Spleen (tissue), 11 donors: ENCODE measurements at regions not wholly inside any gene's neighbourhood (a gene's known extent, or its start where the extent isn't known, plus 50 kb on each side); places are given as distances from the start of the nearest gene placed in this dataset.

Experiments
- DNase-seq: peaks from one replicate; pipeline ENCODE4 v3.0.0-alpha.2; 2020
- H3K27ac ChIP-seq, 8 donors: fragments of 200-600 bp; sonication (generic) in 7 of 8; 1 replicate in 4 of 8; 2 replicates in 4 of 8; pipeline versions ENCODE4 v1.5.0 to v1.8.0; 2016 to 2021; ENCODE audit warnings: inconsistent platforms in 4 of 8, mild to moderate bottlenecking in 4 of 8, moderate library complexity in 1 of 8
- H3K27me3 ChIP-seq, 7 donors: fragments of 200-600 bp; sonication (generic) in 6 of 7; replicated peaks in 1 of 7; 1 replicate in 4 of 7; 2 replicates in 3 of 7; pipeline versions ENCODE4 v1.5.0 to v1.8.0; 2016 to 2021; ENCODE audit warnings: inconsistent platforms in 3 of 7, mild to moderate bottlenecking in 1 of 7
- H3K36me3 ChIP-seq, 6 donors: fragments of 200-600 bp; sonication (generic) in 5 of 6; 1 replicate in 4 of 6; 2 replicates in 2 of 6; pipeline versions ENCODE4 v1.5.0 to v1.8.0; 2016 to 2021; ENCODE audit warnings: inconsistent platforms in 2 of 6
- H3K4me1 ChIP-seq, 6 donors: fragments of 200-600 bp; sonication (generic) in 5 of 6; 1 replicate in 3 of 6; 2 replicates in 3 of 6; pipeline versions ENCODE4 v1.5.0 to v1.8.0; 2016 to 2021; ENCODE audit warnings: inconsistent platforms in 3 of 6
- H3K4me3 ChIP-seq, 8 donors: fragments of 200-600 bp; sonication (generic) in 7 of 8; 1 replicate in 4 of 8; 2 replicates in 4 of 8; pipeline versions ENCODE4 v1.5.0 to v1.8.0; 2016 to 2021; ENCODE audit warnings: inconsistent platforms in 4 of 8, mild to moderate bottlenecking in 4 of 8, moderate library complexity in 2 of 8
- H3K9me3 ChIP-seq, 8 donors: fragments of 200-600 bp; sonication (generic) in 7 of 8; 1 replicate in 4 of 8; 2 replicates in 4 of 8; pipeline versions ENCODE4 v1.5.0 to v1.8.0; 2016 to 2021; ENCODE audit warnings: inconsistent platforms in 4 of 8
- POLR2A ChIP-seq, 3 donors: fragments of 450-650 bp; IDR thresholded peaks; one replicate each; pipeline ENCODE4 v1.5.1; 2017; ENCODE audit warnings: antibody characterized with exemption in 3 of 3, mild to moderate bottlenecking in 1 of 3
- POLR2AphosphoS5 ChIP-seq, 3 donors: sonication (generic); formaldehyde crosslinking; IDR thresholded peaks; one replicate each; pipeline ENCODE4 v1.5.1; 2017; ENCODE audit warnings: antibody characterized with exemption in 3 of 3
- WGBS, 5 donors: extraction: QIAGEN DNeasy Blood & Tissue Kit in 3 of 5; methylation state at CpG; one replicate each; pipeline versions ENCODE4 v1.1.5 to v1.1.7; 2013 to 2018; 5-methylcytosine and 5-hydroxymethylcytosine counted together
- intact Hi-C: fragments of 100-400 bp; cut with DNase I; formaldehyde crosslinking; loops from one replicate; pipeline ENCODE4 v1.15.0; 2023; ENCODE audit warnings: low total_unique reads
- TF ChIP-seq, protein P1 (sequence below), 11 experiments: fragments of 200-600 bp in 7 of 11; fragments of 450-650 bp in 4 of 11; sonication (generic) in 4 of 11; IDR thresholded peaks in 8 of 11; conservative IDR thresholded peaks in 3 of 11; 1 replicate in 7 of 11; 2 replicates in 4 of 11; pipeline versions ENCODE4 v1.4.0 to v1.8.0; 2016 to 2021; ENCODE audit warnings: antibody characterized with exemption in 11 of 11, inconsistent platforms in 4 of 11, mild to moderate bottlenecking in 1 of 11
- donor health status: healthy with polysubstance abuse.
- donor health status: DM: no; HTN: no; CAD: no; lungs with moderate emphysema.
- donor health status: DM: no; HTN: no; CAD: no.
- donor health status: Bipolar disorder and iron deficiency.
- donor health status: healthy.
- donor health status: DM: no; HTN: no; CAD: no.
- donor health status: DM: yes; HTN: yes; CAD: no.

GRCh38 chr9:12554636-12555035 is 138.5 kb upstream of the TYRP1 start:
- intact Hi-C loops, result no loop called here
- TF ChIP-seq POLR2AphosphoS5 (IDR thresholded peaks at IDR 0.05) (no peak), POLR2A (IDR thresholded peaks at IDR 0.05) (no peak)
- TF ChIP-seq, protein P1, sequence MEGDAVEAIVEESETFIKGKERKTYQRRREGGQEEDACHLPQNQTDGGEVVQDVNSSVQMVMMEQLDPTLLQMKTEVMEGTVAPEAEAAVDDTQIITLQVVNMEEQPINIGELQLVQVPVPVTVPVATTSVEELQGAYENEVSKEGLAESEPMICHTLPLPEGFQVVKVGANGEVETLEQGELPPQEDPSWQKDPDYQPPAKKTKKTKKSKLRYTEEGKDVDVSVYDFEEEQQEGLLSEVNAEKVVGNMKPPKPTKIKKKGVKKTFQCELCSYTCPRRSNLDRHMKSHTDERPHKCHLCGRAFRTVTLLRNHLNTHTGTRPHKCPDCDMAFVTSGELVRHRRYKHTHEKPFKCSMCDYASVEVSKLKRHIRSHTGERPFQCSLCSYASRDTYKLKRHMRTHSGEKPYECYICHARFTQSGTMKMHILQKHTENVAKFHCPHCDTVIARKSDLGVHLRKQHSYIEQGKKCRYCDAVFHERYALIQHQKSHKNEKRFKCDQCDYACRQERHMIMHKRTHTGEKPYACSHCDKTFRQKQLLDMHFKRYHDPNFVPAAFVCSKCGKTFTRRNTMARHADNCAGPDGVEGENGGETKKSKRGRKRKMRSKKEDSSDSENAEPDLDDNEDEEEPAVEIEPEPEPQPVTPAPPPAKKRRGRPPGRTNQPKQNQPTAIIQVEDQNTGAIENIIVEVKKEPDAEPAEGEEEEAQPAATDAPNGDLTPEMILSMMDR (IDR thresholded peaks at IDR 0.05 in 8 of 11, conservative IDR thresholded peaks at IDR 0.05 in 3 of 11), result no peak
- no peak overlapping the region for H3K4me3 ChIP-seq
- H3K36me3 ChIP-seq, result no peaks in the 10 kb centered on the region
- peaks cover 0 to 6% (median 0%) of the 10 kb centered on the region in 8 donors for H3K9me3 ChIP-seq
- WGBS, 5 donors, result 49 to 58% (median 57%) methylated on average over 5 of the region's 5 CpGs
- DNase-seq, result no peak
- H3K27me3 ChIP-seq, result no peaks in the 10 kb centered on the region
- H3K27ac ChIP-seq, result no peak overlapping the region
- H3K4me1 ChIP-seq, result no peaks in the 10 kb centered on the region

DNA sequence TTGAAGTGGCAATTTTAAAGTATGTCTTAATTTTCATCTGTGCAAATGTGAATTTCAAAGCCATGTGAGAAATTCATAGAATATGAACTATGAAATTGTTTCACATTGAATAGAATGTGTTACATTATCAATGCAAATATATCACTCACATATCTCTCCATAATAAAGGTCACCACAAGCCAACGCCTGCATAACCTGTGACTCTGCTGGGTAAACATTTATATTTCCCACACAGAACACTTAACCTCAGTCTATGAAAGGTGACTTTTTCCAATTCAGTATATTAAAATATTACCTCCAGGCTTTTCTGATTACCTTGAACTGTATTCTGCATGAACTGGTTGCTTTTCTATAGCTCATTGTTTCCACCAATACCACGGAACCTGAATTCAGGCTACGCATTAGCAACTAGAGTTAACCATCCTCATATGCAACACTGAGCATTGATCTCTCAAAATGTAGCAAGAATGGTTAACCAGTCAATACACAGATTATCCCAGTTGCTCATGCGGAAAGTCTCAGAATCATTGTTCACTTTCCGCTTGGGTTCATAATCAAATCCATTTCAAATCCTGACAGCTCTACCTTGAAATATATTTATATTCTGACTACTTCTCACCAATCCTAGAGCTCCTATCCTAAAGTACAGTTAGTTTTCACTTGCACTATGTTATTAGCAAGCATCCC is 126.6 kb upstream of the TYRP1 start:
- Histone ChIP-seq H3K4me1 (no peaks in the 10 kb centered on the region), H3K4me3 (no peak overlapping the region)
- TF ChIP-seq POLR2A (IDR thresholded peaks at IDR 0.05) (no peak), POLR2AphosphoS5 (IDR thresholded peaks at IDR 0.05) (no peak)
- TF ChIP-seq, protein P1 (IDR thresholded peaks at IDR 0.05 in 8 of 11, conservative IDR thresholded peaks at IDR 0.05 in 3 of 11), result no peak

DNA sequence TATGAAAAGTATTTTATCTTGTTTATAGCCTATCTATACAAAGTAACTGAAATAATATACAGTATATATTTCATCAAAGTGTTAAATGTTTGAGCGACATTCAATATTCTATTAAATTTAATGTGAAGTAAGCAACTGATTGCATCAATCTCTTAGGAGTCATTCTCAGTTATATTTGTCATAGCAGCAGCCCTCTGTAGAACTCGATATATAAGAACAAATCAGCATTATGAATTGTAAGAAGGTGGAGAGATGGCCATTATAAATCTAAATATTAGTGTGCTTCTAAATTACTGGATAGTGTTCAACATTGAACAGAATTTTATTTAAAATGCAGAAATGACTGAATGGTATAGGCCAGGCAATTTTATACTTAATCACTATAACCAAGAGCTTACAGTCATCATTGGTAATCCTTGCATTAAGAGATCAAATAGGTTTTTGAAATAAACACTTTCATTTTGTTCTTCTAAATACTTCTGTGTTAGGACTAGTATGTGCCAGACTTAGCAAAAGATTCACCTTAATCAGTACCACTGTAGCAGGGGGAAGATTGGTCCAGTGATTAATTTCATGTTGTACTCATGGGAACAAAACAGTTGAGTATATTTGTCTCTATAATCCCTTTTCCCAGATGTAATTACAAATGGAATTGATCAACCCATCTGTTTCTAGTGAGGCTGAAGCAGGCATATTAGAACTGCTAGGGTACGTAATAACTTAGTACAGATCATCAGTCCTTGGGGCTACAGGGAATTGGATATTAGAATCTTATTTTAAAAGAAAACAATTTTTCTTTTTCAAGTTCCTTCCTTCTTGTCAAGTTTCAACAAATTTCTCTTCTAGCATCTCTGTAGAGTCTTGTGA is 108.3 kb upstream of the TYRP1 start:
- 80 to 94% (median 85%) methylated on average over 3 of the region's 3 CpGs for WGBS, 5 donors
- no peaks in the 10 kb centered on the region for H3K27me3 ChIP-seq
- no peak overlapping the region for H3K4me3 ChIP-seq
- H3K36me3 ChIP-seq, result no peaks in the 10 kb centered on the region
- H3K27ac ChIP-seq, result no peak overlapping the region
- H3K4me1 ChIP-seq, result no peaks in the 10 kb centered on the region
- TF ChIP-seq POLR2AphosphoS5 (IDR thresholded peaks at IDR 0.05), result no peak
- DNase-seq, result no peak
- intact Hi-C loops, result no loop called here
- no peaks in the 10 kb centered on the region for H3K9me3 ChIP-seq

More for the DNA sequence above, 126.6 kb upstream of the TYRP1 start:
- no peak overlapping the region for H3K27ac ChIP-seq
- peaks cover 0 to 14% (median 0%) of the 10 kb centered on the region in 8 donors for H3K9me3 ChIP-seq
- DNase-seq, result no peak
- no peaks in the 10 kb centered on the region for H3K27me3 ChIP-seq
- 88 to 94% (median 93%) methylated on average over 5 of the region's 5 CpGs for WGBS, 5 donors
- no peaks in the 10 kb centered on the region for H3K36me3 ChIP-seq
- intact Hi-C loops, result no loop called here

- Histone ChIP-seq H3K27ac (no peak overlapping the region), H3K4me1 (no peaks in the 10 kb centered on the region), H3K36me3 (no peaks in the 10 kb centered on the region), H3K4me3 (no peak overlapping the region), H3K9me3 (peaks cover 0 to 3% (median 0%) of the 10 kb centered on the region in 8 donors), H3K27me3 (no peaks in the 10 kb centered on the region)
- TF ChIP-seq POLR2A (IDR thresholded peaks at IDR 0.05), result no peak
- TF ChIP-seq, protein P1 (IDR thresholded peaks at IDR 0.05 in 8 of 11, conservative IDR thresholded peaks at IDR 0.05 in 3 of 11), result no peak
- TF ChIP-seq POLR2AphosphoS5 (IDR thresholded peaks at IDR 0.05), result no peak
- DNase-seq, result no peak
- intact Hi-C loops, result no loop called here
- whole genome bisulfite sequencing, 5 donors, result 77 to 92% (median 82%) methylated on average over 3 of the region's 3 CpGs
These were observed 97.8 kb upstream of the TYRP1 start for GRCh38 chr9:12595400-12595799.
